OCI-LY3 (cell line): ENCODE measurements at regions not wholly inside any gene's neighbourhood (a gene's known extent, or its start where the extent isn't known, plus 50 kb on each side); places are given as distances from the start of the nearest gene placed in this dataset.

Experiments used
- H2AFZ ChIP-seq: fragments of 200-600, 300-600 bp; shearing (Covaris generic); 2 replicates; pipeline ENCODE4 v1.6.0; 2014; ENCODE audit warnings: antibody characterized with exemption, low read depth, low read length
- H3K27ac ChIP-seq: fragments of 200-600, 300-600 bp; sonication (generic); 2 replicates; pipeline ENCODE4 v1.5.1; 2014; ENCODE audit warnings: mild to moderate bottlenecking, low read length, moderate library complexity, mixed read lengths
- H3K27me3 ChIP-seq: fragments of 200-600, 300-600 bp; sonication (generic); 2 replicates; pipeline ENCODE4 v1.6.1; 2014; ENCODE audit warnings: low read depth, low read length, mixed read lengths
- H3K36me3 ChIP-seq: fragments of 200-600, 300-600 bp; sonication (generic); replicated peaks from 2 replicates; pipeline ENCODE3; 2014; ENCODE audit warnings: low read depth, low read length, mixed read lengths
- H3K4me1 ChIP-seq: fragments of 300-600, 200-600 bp; sonication (generic); 2 replicates; pipeline ENCODE4 v1.6.1; 2014; ENCODE audit warnings: low read length, mixed read lengths
- H3K4me2 ChIP-seq: fragments of 200-600, 300-600 bp; sonication (generic); 2 replicates; pipeline ENCODE4 v1.6.1; 2014; ENCODE audit warnings: low read length, mixed read lengths
- H3K4me3 ChIP-seq: fragments of 300-600, 200-600 bp; sonication (generic); 2 replicates; pipeline ENCODE4 v1.5.1; 2014; ENCODE audit warnings: antibody characterized with exemption, mild to moderate bottlenecking, low read length, moderate library complexity
- H3K79me2 ChIP-seq: fragments of 300-600, 200-600 bp; shearing (Covaris generic); 2 replicates; pipeline ENCODE4 v1.6.1; 2014; ENCODE audit warnings: mild to moderate bottlenecking, low read length, mixed read lengths
- H3K9ac ChIP-seq: fragments of 300-600, 200-600 bp; shearing (Covaris generic); 2 replicates; pipeline ENCODE4 v1.6.0; 2014; ENCODE audit warnings: mild to moderate bottlenecking, low read length, moderate library complexity
- H3K9me3 ChIP-seq: fragments of 200-600, 300-600 bp; shearing (Covaris generic); 2 replicates; pipeline ENCODE4 v1.6.1; 2014; ENCODE audit warnings: low read length, mixed read lengths; ENCODE audit not compliant: insufficient read depth
- H4K20me1 ChIP-seq: fragments of 200-600, 300-600 bp; sonication (generic); 2 replicates; pipeline ENCODE4 v1.6.1; 2016; ENCODE audit warnings: low read length, mixed read lengths; ENCODE audit not compliant: insufficient read depth
- EZH2phosphoT487 ChIP-seq: fragments of 200-600 bp; shearing (Covaris generic); IDR thresholded peaks from 2 replicates; pipeline ENCODE4 v1.6.1; 2018; ENCODE audit warnings: antibody characterized with exemption, mixed run types, low read depth
- TF ChIP-seq, protein P1 (sequence below): fragments of 200-600, 300-600 bp; sonication (generic); IDR thresholded peaks from 2 replicates; pipeline ENCODE4 v1.5.1; 2014; ENCODE audit warnings: antibody characterized with exemption, low read length, low read depth

DNA sequence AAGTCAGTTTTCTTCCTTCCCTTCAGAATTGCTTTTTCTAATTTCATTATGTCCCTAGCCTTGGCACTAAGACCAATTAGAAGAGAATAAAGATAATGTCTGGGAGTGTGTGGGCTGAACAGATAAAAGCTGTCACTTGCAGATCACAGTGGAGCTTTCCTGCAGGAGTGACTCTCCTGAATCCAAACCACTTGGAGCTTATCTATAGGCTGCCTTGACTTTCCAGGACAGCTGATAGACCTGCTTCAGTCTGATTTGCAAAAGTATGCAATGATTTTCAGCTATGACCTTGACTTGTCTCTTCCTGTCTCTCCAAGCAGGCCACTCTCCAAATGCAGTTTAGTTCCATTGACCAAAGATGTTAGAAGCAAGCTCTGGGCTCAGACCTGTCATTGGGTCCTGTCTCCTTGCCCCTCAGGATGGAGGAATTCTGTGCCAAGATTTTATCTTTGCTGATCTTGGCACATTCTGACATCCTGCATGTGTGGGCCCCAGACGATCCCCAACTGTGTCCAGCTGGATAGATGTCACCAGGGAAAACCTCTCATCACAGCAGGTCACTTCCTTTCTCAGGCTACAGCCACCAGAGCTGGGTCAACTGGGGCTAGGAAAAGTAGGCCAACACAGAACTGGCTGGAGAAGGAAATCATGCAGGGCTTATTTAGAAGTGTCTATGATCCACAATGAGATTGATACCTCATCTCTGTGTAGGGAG, 120.9 kb upstream of the ZNF438 start:
- Histone ChIP-seq H3K79me2 (no peaks in the 10 kb centered on the region), H3K36me3 (no peaks in the 10 kb centered on the region), H3K4me1 (no peaks in the 10 kb centered on the region), H3K27ac (no peak overlapping the region), H3K4me2 (no peak overlapping the region), H3K9ac (no peak overlapping the region), H4K20me1 (no peaks in the 10 kb centered on the region), H2AFZ (no peak overlapping the region), H3K27me3 (no peaks in the 10 kb centered on the region), H3K9me3 (no peaks in the 10 kb centered on the region), H3K4me3 (no peak overlapping the region)
- TF ChIP-seq EZH2phosphoT487: no peak
- TF ChIP-seq, protein P1, sequence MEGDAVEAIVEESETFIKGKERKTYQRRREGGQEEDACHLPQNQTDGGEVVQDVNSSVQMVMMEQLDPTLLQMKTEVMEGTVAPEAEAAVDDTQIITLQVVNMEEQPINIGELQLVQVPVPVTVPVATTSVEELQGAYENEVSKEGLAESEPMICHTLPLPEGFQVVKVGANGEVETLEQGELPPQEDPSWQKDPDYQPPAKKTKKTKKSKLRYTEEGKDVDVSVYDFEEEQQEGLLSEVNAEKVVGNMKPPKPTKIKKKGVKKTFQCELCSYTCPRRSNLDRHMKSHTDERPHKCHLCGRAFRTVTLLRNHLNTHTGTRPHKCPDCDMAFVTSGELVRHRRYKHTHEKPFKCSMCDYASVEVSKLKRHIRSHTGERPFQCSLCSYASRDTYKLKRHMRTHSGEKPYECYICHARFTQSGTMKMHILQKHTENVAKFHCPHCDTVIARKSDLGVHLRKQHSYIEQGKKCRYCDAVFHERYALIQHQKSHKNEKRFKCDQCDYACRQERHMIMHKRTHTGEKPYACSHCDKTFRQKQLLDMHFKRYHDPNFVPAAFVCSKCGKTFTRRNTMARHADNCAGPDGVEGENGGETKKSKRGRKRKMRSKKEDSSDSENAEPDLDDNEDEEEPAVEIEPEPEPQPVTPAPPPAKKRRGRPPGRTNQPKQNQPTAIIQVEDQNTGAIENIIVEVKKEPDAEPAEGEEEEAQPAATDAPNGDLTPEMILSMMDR: no peak

- Histone ChIP-seq H2AFZ (no peak overlapping the region), H3K9ac (no peak overlapping the region), H3K79me2 (no peaks in the 10 kb centered on the region), H3K4me2 (no peak overlapping the region), H3K9me3 (no peaks in the 10 kb centered on the region), H3K4me1 (no peaks in the 10 kb centered on the region), H3K27me3 (no peaks in the 10 kb centered on the region), H3K36me3 (no peaks in the 10 kb centered on the region), H4K20me1 (no peaks in the 10 kb centered on the region), H3K4me3 (no peak overlapping the region), H3K27ac (no peak overlapping the region)
- TF ChIP-seq, protein P1: no peak
- no peak for TF ChIP-seq EZH2phosphoT487
These were observed 121.5 kb upstream of the ZNF438 start for GRCh38 chr10:31153161-31153560.

DNA sequence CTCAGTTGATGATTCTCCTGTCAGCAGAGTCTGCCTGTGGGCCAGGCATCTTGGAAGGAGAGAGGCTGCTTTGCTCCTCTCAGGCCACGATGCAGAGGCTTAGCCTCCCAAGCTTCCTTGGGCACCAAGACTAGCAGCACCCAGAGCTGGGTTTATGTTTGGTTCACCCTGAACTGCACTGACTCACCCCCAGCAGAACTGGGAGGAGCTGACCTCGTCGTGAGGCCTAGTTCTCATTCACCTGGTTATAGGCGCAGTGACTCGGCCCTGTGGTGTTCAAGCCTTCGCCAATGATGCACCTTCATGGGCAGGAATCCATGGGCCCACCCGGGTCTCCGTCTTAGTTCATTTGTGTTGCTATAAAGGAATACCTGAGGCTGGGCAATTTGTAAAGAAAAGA, 122.0 kb upstream of the ZNF438 start:
- Histone ChIP-seq H3K9ac (no peak overlapping the region), H4K20me1 (no peaks in the 10 kb centered on the region), H3K27ac (no peak overlapping the region), H3K79me2 (no peaks in the 10 kb centered on the region), H3K4me3 (no peak overlapping the region), H3K4me1 (no peaks in the 10 kb centered on the region), H3K9me3 (no peaks in the 10 kb centered on the region), H3K36me3 (no peaks in the 10 kb centered on the region), H2AFZ (no peak overlapping the region), H3K27me3 (no peaks in the 10 kb centered on the region), H3K4me2 (no peak overlapping the region)
- TF ChIP-seq EZH2phosphoT487: no peak

- no peak for TF ChIP-seq EZH2phosphoT487
- TF ChIP-seq, protein P1: no peak
- Histone ChIP-seq H3K4me2 (no peak overlapping the region), H2AFZ (no peak overlapping the region), H4K20me1 (no peaks in the 10 kb centered on the region), H3K9ac (no peak overlapping the region), H3K9me3 (no peaks in the 10 kb centered on the region), H3K36me3 (no peaks in the 10 kb centered on the region), H3K4me1 (no peaks in the 10 kb centered on the region), H3K27ac (no peak overlapping the region), H3K79me2 (no peaks in the 10 kb centered on the region), H3K27me3 (no peaks in the 10 kb centered on the region), H3K4me3 (no peak overlapping the region)
These were observed 123.3 kb upstream of the ZNF438 start for GRCh38 chr10:31154996-31155395.
